ENCODE measurements at regions not wholly inside any gene's neighbourhood (a gene's known extent, or its start where the extent isn't known, plus 50 kb on each side); places are given as distances from the start of the nearest gene placed in this dataset.

DNA sequence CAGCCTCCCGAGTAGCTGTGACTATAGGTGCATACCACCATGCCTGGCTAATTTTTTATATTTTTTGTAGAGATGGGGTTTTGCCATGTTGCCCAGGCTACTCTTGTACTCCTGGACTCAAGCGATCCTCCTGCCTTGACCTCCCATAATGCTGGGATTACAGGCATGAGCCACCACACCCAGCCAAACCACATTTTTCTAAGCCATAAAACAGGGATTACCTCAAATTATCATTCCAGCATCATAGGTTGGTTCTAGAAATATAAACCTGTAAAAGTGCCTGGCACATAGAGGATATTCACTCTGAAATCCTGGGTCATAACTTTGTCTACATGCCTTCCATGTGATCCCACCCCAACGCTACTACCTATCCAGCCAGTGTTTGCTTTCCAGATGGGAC, 59.4 kb upstream of the JAK1 start:
- TF ChIP-seq POLR2A (IDR thresholded peaks at IDR 0.05): no peak
- TF ChIP-seq, protein P1, sequence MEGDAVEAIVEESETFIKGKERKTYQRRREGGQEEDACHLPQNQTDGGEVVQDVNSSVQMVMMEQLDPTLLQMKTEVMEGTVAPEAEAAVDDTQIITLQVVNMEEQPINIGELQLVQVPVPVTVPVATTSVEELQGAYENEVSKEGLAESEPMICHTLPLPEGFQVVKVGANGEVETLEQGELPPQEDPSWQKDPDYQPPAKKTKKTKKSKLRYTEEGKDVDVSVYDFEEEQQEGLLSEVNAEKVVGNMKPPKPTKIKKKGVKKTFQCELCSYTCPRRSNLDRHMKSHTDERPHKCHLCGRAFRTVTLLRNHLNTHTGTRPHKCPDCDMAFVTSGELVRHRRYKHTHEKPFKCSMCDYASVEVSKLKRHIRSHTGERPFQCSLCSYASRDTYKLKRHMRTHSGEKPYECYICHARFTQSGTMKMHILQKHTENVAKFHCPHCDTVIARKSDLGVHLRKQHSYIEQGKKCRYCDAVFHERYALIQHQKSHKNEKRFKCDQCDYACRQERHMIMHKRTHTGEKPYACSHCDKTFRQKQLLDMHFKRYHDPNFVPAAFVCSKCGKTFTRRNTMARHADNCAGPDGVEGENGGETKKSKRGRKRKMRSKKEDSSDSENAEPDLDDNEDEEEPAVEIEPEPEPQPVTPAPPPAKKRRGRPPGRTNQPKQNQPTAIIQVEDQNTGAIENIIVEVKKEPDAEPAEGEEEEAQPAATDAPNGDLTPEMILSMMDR (IDR thresholded peaks at IDR 0.05): no peak
